ENCODE measurements at regions not wholly inside any gene's neighbourhood (a gene's known extent, or its start where the extent isn't known, plus 50 kb on each side); places are given as distances from the start of the nearest gene placed in this dataset.

DNA sequence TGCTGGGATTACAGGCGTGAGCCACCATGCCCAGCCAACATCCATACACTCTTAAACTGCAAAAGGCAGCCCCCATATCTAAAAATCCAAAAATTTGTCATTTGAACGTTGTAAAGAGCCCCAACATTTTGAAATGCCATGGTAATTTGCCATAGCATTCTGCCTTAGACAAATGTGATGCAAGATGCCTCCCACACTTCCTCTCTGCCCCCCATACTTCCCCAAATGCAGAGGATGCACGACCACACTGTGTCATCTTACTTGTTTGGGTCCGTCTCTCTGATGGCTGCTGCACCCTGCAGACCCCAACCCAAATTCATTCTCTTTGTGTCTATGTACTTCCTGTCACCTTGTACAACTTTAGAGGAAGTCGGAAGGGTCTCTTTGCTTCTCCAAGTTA, 1125.6 kb upstream of the AUTS2 start:
- ChIA-PET POLR2A (ENCODE audit: unreplicated experiment) (no interaction called here), CTCF (no interaction called here)
- H2BK15ac ChIP-seq (ENCODE audit: low read depth, low read length): no peak overlapping the region
- H2BK5ac ChIP-seq (ENCODE audit: low read depth, low read length, poor library complexity, severe bottlenecking): no peak overlapping the region
- H3K36me3 ChIP-seq (ENCODE audit: control insufficient read depth, insufficient read depth, low read length): no peaks in the 10 kb centered on the region
- in situ Hi-C loops (cut with MboI; ENCODE audit: low sequenced_read_pairs): no loop called here
- H3K9ac ChIP-seq (ENCODE audit: low read depth, low read length): no peak overlapping the region
- H3K18ac ChIP-seq (ENCODE audit: low read depth, low read length): no peak overlapping the region
- H4K5ac ChIP-seq (ENCODE audit: low read depth, low read length): no peak overlapping the region
- H3K14ac ChIP-seq (replicated peaks; ENCODE audit: low read depth, low read length): no peak overlapping the region
- H2AK5ac ChIP-seq (ENCODE audit: low read depth, low read length): no peak overlapping the region
- H2AK9ac ChIP-seq (replicated peaks; ENCODE audit: low read depth, low read length, poor library complexity): no peak overlapping the region
- H4K91ac ChIP-seq (ENCODE audit: insufficient read depth, low read depth, low read length): no peak overlapping the region
- no peaks in the 10 kb centered on the region for H3K4me1 ChIP-seq (ENCODE audit: control insufficient read depth, insufficient read depth, low read length)
- H3K27ac ChIP-seq (ENCODE audit: insufficient read depth, low read length): no peak overlapping the region
- H3K4me3 ChIP-seq (ENCODE audit: insufficient read depth, low read depth, low read length): no peak overlapping the region
- no peaks in the 10 kb centered on the region for H3K27me3 ChIP-seq (ENCODE audit: control insufficient read depth, insufficient read depth, low read length)
- intact Hi-C loops (cut with micrococcal nuclease): no loop called here
- BruUV-seq (replicated peaks): no TSS peak
- 4% methylated on average over 3 of the region's 5 CpGs; no CpG with 5 or more reads in 1 of the 2 experiments for WGBS, 2 experiments (ENCODE audit: extremely low coverage in 2 of 2, insufficient read length in 1 of 2)
- no peak overlapping the region for H3K4me2 ChIP-seq (ENCODE audit: low read depth, low read length)
- H3K79me1 ChIP-seq (ENCODE audit: low read depth in 1 of 2, low read length in 2 of 2): no peaks in the 10 kb centered on the region
- no peaks in the 10 kb centered on the region for H4K20me1 ChIP-seq (ENCODE audit: insufficient read depth, low read length)
- H3K56ac ChIP-seq (ENCODE audit: extremely low read depth, insufficient read depth, low read length): no peak overlapping the region
- TF ChIP-seq CEBPB (IDR thresholded peaks at IDR 0.05; ENCODE audit: low read depth, low read length) (no peak), RAD21 (IDR thresholded peaks at IDR 0.05; ENCODE audit: low read length) (no peak), RCOR1 (IDR thresholded peaks at IDR 0.05; ENCODE audit: insufficient replicate concordance, low read length) (no peak), FOS (IDR thresholded peaks at IDR 0.05; ENCODE audit: low read depth, low read length) (no peak), USF2 (IDR thresholded peaks at IDR 0.05; ENCODE audit: low read depth, low read length) (no peak), NFE2L2 (IDR thresholded peaks at IDR 0.05; ENCODE audit: low read depth, low read length) (no peak), SMC3 (IDR thresholded peaks at IDR 0.05; ENCODE audit: low read depth, low read length) (no peak), CHD1 (IDR thresholded peaks at IDR 0.05; ENCODE audit: low read depth, low read length) (no peak), RFX5 (IDR thresholded peaks at IDR 0.05; ENCODE audit: low read depth, low read length) (no peak), MAFK (IDR thresholded peaks at IDR 0.05; ENCODE audit: low read depth, low read length) (no peak), MAZ (IDR thresholded peaks at IDR 0.05; ENCODE audit: borderline replicate concordance, low read depth, low read length) (no peak)
- TF ChIP-seq, protein P1, sequence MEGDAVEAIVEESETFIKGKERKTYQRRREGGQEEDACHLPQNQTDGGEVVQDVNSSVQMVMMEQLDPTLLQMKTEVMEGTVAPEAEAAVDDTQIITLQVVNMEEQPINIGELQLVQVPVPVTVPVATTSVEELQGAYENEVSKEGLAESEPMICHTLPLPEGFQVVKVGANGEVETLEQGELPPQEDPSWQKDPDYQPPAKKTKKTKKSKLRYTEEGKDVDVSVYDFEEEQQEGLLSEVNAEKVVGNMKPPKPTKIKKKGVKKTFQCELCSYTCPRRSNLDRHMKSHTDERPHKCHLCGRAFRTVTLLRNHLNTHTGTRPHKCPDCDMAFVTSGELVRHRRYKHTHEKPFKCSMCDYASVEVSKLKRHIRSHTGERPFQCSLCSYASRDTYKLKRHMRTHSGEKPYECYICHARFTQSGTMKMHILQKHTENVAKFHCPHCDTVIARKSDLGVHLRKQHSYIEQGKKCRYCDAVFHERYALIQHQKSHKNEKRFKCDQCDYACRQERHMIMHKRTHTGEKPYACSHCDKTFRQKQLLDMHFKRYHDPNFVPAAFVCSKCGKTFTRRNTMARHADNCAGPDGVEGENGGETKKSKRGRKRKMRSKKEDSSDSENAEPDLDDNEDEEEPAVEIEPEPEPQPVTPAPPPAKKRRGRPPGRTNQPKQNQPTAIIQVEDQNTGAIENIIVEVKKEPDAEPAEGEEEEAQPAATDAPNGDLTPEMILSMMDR (conservative IDR thresholded peaks at IDR 0.05; ENCODE audit: low read depth, low read length): no peak
- H2BK20ac ChIP-seq (ENCODE audit: low read depth, low read length): no peak overlapping the region
- dilution Hi-C loops (cut with HindIII; ENCODE audit: low sequenced_read_pairs, unreplicated experiment): no loop called here
- ATAC-seq (ENCODE audit: low read depth) (no peak), DNase-seq (no peak)
- H2AFZ ChIP-seq (replicated peaks; ENCODE audit: low read length, poor library complexity): no peak overlapping the region
- no peaks in the 10 kb centered on the region for H3K9me1 ChIP-seq (ENCODE audit: insufficient read depth, low read length)
- H4K8ac ChIP-seq (ENCODE audit: low read depth in 2 of 2, low read length in 2 of 2): no peak overlapping the region
- H2BK120ac ChIP-seq (ENCODE audit: low read depth, low read length): no peak overlapping the region
- H3K23ac ChIP-seq (ENCODE audit: low read depth, low read length): no peak overlapping the region
- H3K4ac ChIP-seq (ENCODE audit: low read depth, low read length): no peak overlapping the region
- H3K9me3 ChIP-seq (ENCODE audit: control insufficient read depth, insufficient read depth, low read length): peaks cover 18% of the 10 kb centered on the region

All from IMR-90 (cell line).